MM.1S (cell line): ENCODE measurements at regions not wholly inside any gene's neighbourhood (a gene's known extent, or its start where the extent isn't known, plus 50 kb on each side); places are given as distances from the start of the nearest gene placed in this dataset.

Source experiments
- CTCF ChIP-seq: fragments of 300-600 bp; sonication (generic); IDR thresholded peaks from 2 replicates; pipeline ENCODE4 v1.5.1; 2016; ENCODE audit warnings: antibody characterized with exemption, low read length, mixed read lengths
- EZH2 ChIP-seq: fragments of 300-600 bp; sonication (generic); optimal IDR thresholded peaks from 2 replicates; pipeline ENCODE3; 2017; ENCODE audit warnings: low read depth, mild to moderate bottlenecking, antibody characterized with exemption, low read length, mixed read lengths
- EZH2phosphoT487 ChIP-seq: fragments of 300-600 bp; sonication (generic); IDR thresholded peaks from 2 replicates; pipeline ENCODE4 v1.6.1; 2018; ENCODE audit warnings: antibody characterized with exemption, low read length

- TF ChIP-seq EZH2 (no peak), CTCF (no peak), EZH2phosphoT487 (no peak)
Measured at GRCh38 chr15:101554115-101554915, 64.8 kb upstream of the PCSK6 start.
